ENCODE measurements at regions not wholly inside any gene's neighbourhood (a gene's known extent, or its start where the extent isn't known, plus 50 kb on each side); places are given as distances from the start of the nearest gene placed in this dataset.

GRCh38 chr6:170095273-170095981, 195.5 kb downstream of the DLL1 start:
- FAIRE-seq (no peak), DNase-seq (ENCODE audit: low read depth) (no peak)

GRCh38 chr6:170094686-170095272, 196.1 kb downstream of the DLL1 start:
- Histone ChIP-seq H4K20me1 (ENCODE audit: insufficient read depth, low read length) (no peaks in the 10 kb centered on the region), H3K9me3 (ENCODE audit: insufficient read depth, low read depth, low read length) (peaks cover 14% of the 10 kb centered on the region), H3K4me2 (ENCODE audit: low read length) (no peak overlapping the region), H2AFZ (ENCODE audit: low read depth, low read length) (no peak overlapping the region), H3K27ac (ENCODE audit: low read depth, low read length) (no peak overlapping the region), H3K4me1 (ENCODE audit: insufficient read depth, low read length) (no peaks in the 10 kb centered on the region), H3K36me3 (ENCODE audit: insufficient read depth, low read length) (no peaks in the 10 kb centered on the region), H3K79me2 (ENCODE audit: insufficient read depth, low read length) (no peaks in the 10 kb centered on the region), H3K27me3 (ENCODE audit: insufficient read depth, low read length) (no peaks in the 10 kb centered on the region), H3K9ac (ENCODE audit: low read length) (no peak overlapping the region), H3K4me3 (ENCODE audit: insufficient read depth, low read depth, low read length) (no peak overlapping the region)
- Mint-ChIP-seq H3K27me3 (ENCODE audit: low read depth, unreplicated experiment) (peaks cover 42% of the 10 kb centered on the region), H3K4me3 (ENCODE audit: unreplicated experiment) (no peak overlapping the region), H3K27ac (ENCODE audit: unreplicated experiment) (no peak overlapping the region), H3K36me3 (ENCODE audit: low read depth, unreplicated experiment) (no peaks in the 10 kb centered on the region), H3K4me1 (ENCODE audit: low read depth, unreplicated experiment) (peaks cover 7% of the 10 kb centered on the region), H3K9me3 (ENCODE audit: unreplicated experiment) (no peaks in the 10 kb centered on the region)
- DNase-seq (ENCODE audit: low read depth) (no peak), FAIRE-seq (no peak)
- no peak for TF ChIP-seq CTCF (IDR thresholded peaks at IDR 0.05; ENCODE audit: insufficient read depth, low read depth, low read length)
- TF ChIP-seq EZH2 (IDR thresholded peaks at IDR 0.05; ENCODE audit: insufficient read depth, low read length), result no peak

More at GRCh38 chr6:170095273-170095981, 195.5 kb downstream of the DLL1 start:
- Histone ChIP-seq H3K27ac (ENCODE audit: low read depth, low read length) (no peak overlapping the region), H3K79me2 (ENCODE audit: insufficient read depth, low read length) (no peaks in the 10 kb centered on the region), H4K20me1 (ENCODE audit: insufficient read depth, low read length) (no peaks in the 10 kb centered on the region), H2AFZ (ENCODE audit: low read depth, low read length) (no peak overlapping the region), H3K27me3 (ENCODE audit: insufficient read depth, low read length) (no peaks in the 10 kb centered on the region), H3K4me1 (ENCODE audit: insufficient read depth, low read length) (no peaks in the 10 kb centered on the region), H3K9ac (ENCODE audit: low read length) (no peak overlapping the region), H3K4me2 (ENCODE audit: low read length) (no peak overlapping the region), H3K9me3 (ENCODE audit: insufficient read depth, low read depth, low read length) (peaks cover 14% of the 10 kb centered on the region), H3K36me3 (ENCODE audit: insufficient read depth, low read length) (no peaks in the 10 kb centered on the region), H3K4me3 (ENCODE audit: insufficient read depth, low read depth, low read length) (no peak overlapping the region)
- Mint-ChIP-seq H3K27me3 (ENCODE audit: low read depth, unreplicated experiment) (peaks cover 40% of the 10 kb centered on the region), H3K9me3 (ENCODE audit: unreplicated experiment) (peaks cover 2% of the 10 kb centered on the region), H3K36me3 (ENCODE audit: low read depth, unreplicated experiment) (peaks cover 1% of the 10 kb centered on the region), H3K4me3 (ENCODE audit: unreplicated experiment) (no peak overlapping the region), H3K4me1 (ENCODE audit: low read depth, unreplicated experiment) (peaks cover 7% of the 10 kb centered on the region), H3K27ac (ENCODE audit: unreplicated experiment) (no peak overlapping the region)
- no peak for TF ChIP-seq CTCF (IDR thresholded peaks at IDR 0.05; ENCODE audit: insufficient read depth, low read depth, low read length)
- TF ChIP-seq EZH2 (IDR thresholded peaks at IDR 0.05; ENCODE audit: insufficient read depth, low read length), result no peak

Measured in astrocyte (in vitro differentiated cells and primary cell).